Colon (tissue), 2 donors: ENCODE measurements at regions not wholly inside any gene's neighbourhood (a gene's known extent, or its start where the extent isn't known, plus 50 kb on each side); places are given as distances from the start of the nearest gene placed in this dataset.

ENCODE experiments used
- FAIRE-seq: peaks from 2 replicates; lab custom pipeline; 2012; peaks lifted over from hg19 to GRCh38; lab: Jason Lieb, UNC
- donor health status: control.
- donor health status: control.

- FAIRE-seq: no peak
These were observed 212.9 kb upstream of the PDE10A start for GRCh38 chr6:165875946-165876345.

GRCh38 chr6:165873976-165874375 lies 210.9 kb upstream of the PDE10A start:
- FAIRE-seq: no peak

- no peak for FAIRE-seq
These were observed 209.8 kb upstream of the PDE10A start for GRCh38 chr6:165872811-165873210.

GRCh38 chr6:165872311-165872710 lies 209.3 kb upstream of the PDE10A start:
- no peak for FAIRE-seq

GRCh38 chr6:165871571-165871970 lies 208.5 kb upstream of the PDE10A start:
- no peak for FAIRE-seq

GRCh38 chr6:165869526-165869925 lies 206.5 kb upstream of the PDE10A start:
- FAIRE-seq: no peak

- no peak for FAIRE-seq
These were observed 201.9 kb upstream of the PDE10A start for GRCh38 chr6:165864925-165865324.

- no peak for FAIRE-seq
These were observed 201.2 kb upstream of the PDE10A start for GRCh38 chr6:165864218-165864617.

- FAIRE-seq: no peak
These were observed 200.8 kb upstream of the PDE10A start for GRCh38 chr6:165863801-165864200.

- no peak for FAIRE-seq
These were observed 199.8 kb upstream of the PDE10A start for GRCh38 chr6:165862813-165863212.

GRCh38 chr6:165861226-165861625 lies 198.2 kb upstream of the PDE10A start:
- FAIRE-seq: no peak

GRCh38 chr6:165858586-165858985 lies 195.5 kb upstream of the PDE10A start:
- no peak for FAIRE-seq

- no peak for FAIRE-seq
These were observed 192.8 kb upstream of the PDE10A start for GRCh38 chr6:165855856-165856255.

GRCh38 chr6:165854863-165855593 lies 192.0 kb upstream of the PDE10A start:
- no peak for FAIRE-seq

GRCh38 chr6:165854061-165854862 lies 191.2 kb upstream of the PDE10A start:
- FAIRE-seq: no peak

GRCh38 chr6:165852676-165853075 lies 189.6 kb upstream of the PDE10A start:
- no peak for FAIRE-seq

- peak; percentile 69 for FAIRE-seq
These were observed 187.5 kb upstream of the PDE10A start for GRCh38 chr6:165850434-165851019.

GRCh38 chr6:165849534-165850430 lies 186.7 kb upstream of the PDE10A start:
- FAIRE-seq: no peak

- FAIRE-seq: no peak
These were observed 185.0 kb upstream of the PDE10A start for GRCh38 chr6:165848086-165848426.

GRCh38 chr6:165847407-165848085 lies 184.5 kb upstream of the PDE10A start:
- FAIRE-seq: no peak

GRCh38 chr6:165846123-165846966 lies 183.3 kb upstream of the PDE10A start:
- no peak for FAIRE-seq
